HEK293 (cell line): ENCODE measurements at regions not wholly inside any gene's neighbourhood (a gene's known extent, or its start where the extent isn't known, plus 50 kb on each side); places are given as distances from the start of the nearest gene placed in this dataset.

ENCODE experiments used
- CTCF ChIP-seq: fragments of 450-650 bp; formaldehyde crosslinking; IDR thresholded peaks from 2 replicates; pipeline ENCODE4 v1.5.1; 2016; ENCODE audit warnings: missing biosample characterization, missing genetic modification characterization
- INSM2 ChIP-seq: fragments of 450-650 bp; formaldehyde crosslinking; IDR thresholded peaks from 2 replicates; pipeline ENCODE4 v1.5.1; 2016; ENCODE audit warnings: missing biosample characterization, missing genetic modification characterization
- OVOL3 ChIP-seq: fragments of 450-650 bp; formaldehyde crosslinking; IDR thresholded peaks from 2 replicates; pipeline ENCODE4 v1.5.1; 2016; ENCODE audit warnings: missing biosample characterization, missing genetic modification characterization
- SCRT1 ChIP-seq: fragments of 450-650 bp; formaldehyde crosslinking; IDR thresholded peaks from 2 replicates; pipeline ENCODE4 v1.5.1; 2016; ENCODE audit warnings: missing biosample characterization, missing genetic modification characterization, borderline replicate concordance
- TCF7L2 ChIP-seq: IDR thresholded peaks from 2 replicates; pipeline ENCODE4 v1.6.1; 2011; ENCODE audit warnings: low read depth, mild to moderate bottlenecking, inconsistent platforms, low read length, moderate library complexity, borderline replicate concordance
- ZFP69B ChIP-seq: fragments of 450-650 bp; formaldehyde crosslinking; IDR thresholded peaks from 2 replicates; pipeline ENCODE4 v1.5.1; 2016; ENCODE audit warnings: missing biosample characterization, missing genetic modification characterization
- ZNF362 ChIP-seq: fragments of 450-650 bp; formaldehyde crosslinking; IDR thresholded peaks from 2 replicates; pipeline ENCODE4 v1.5.1; 2016; ENCODE audit warnings: missing biosample characterization, missing genetic modification characterization
- ZNF513 ChIP-seq: fragments of 450-650 bp; IDR thresholded peaks from 2 replicates; pipeline ENCODE4 v1.5.1; 2018; ENCODE audit warnings: missing biosample characterization, missing genetic modification characterization
- ZNF549 ChIP-seq: fragments of 450-650 bp; IDR thresholded peaks from 2 replicates; pipeline ENCODE4 v1.5.1; 2018; ENCODE audit warnings: missing biosample characterization, missing genetic modification characterization, mild to moderate bottlenecking, inconsistent platforms, moderate library complexity
- ZNF658 ChIP-seq: fragments of 450-650 bp; formaldehyde crosslinking; IDR thresholded peaks from 2 replicates; pipeline ENCODE4; 2016; ENCODE audit warnings: missing biosample characterization, missing genetic modification characterization
- ZNF660 ChIP-seq: fragments of 450-650 bp; IDR thresholded peaks from 2 replicates; pipeline ENCODE4 v1.5.1; 2018; ENCODE audit warnings: missing biosample characterization, mild to moderate bottlenecking, missing genetic modification characterization
- ZNF777 ChIP-seq: fragments of 450-650 bp; formaldehyde crosslinking; IDR thresholded peaks from 2 replicates; pipeline ENCODE4 v1.5.1; 2017; ENCODE audit warnings: missing biosample characterization, missing genetic modification characterization, borderline replicate concordance

- TF ChIP-seq INSM2 (tag by site-specific recombination) (no peak), ZNF658 (tag by site-specific recombination) (no peak), SCRT1 (tag by site-specific recombination) (no peak), ZNF660 (tag by site-specific recombination) (no peak), CTCF (no peak), ZNF549 (tag by site-specific recombination) (no peak), TCF7L2 (no peak), ZNF362 (no peak), ZNF777 (no peak), ZFP69B (no peak), OVOL3 (tag by site-specific recombination) (no peak), ZNF513 (no peak)
Observed at GRCh38 chr13:63948045-63948444, 2532.4 kb upstream of the PCDH20 start.
